CD4-positive, alpha-beta T cell (primary cell): ENCODE measurements at regions not wholly inside any gene's neighbourhood (a gene's known extent, or its start where the extent isn't known, plus 50 kb on each side); places are given as distances from the start of the nearest gene placed in this dataset.

Experiments used
- ATAC-seq: fragments of 200-7000 bp; cut with Tn5 transposase; one replicate; pipeline ENCODE4 v1.10.0; 2022; ENCODE audit warnings: mild to moderate bottlenecking; ENCODE audit not compliant: poor library complexity
- CTCF ChIA-PET: fragments of 350-600 bp; sonication (Branson Sonifier 250); formaldehyde crosslinking; loops from one replicate; lab custom pipeline; 2021; ENCODE audit warnings: antibody characterized with exemption, inconsistent platforms; lab: Charles Lee
- POLR2A ChIA-PET: fragments of 350-600 bp; sonication (Branson Sonifier 250); formaldehyde crosslinking; loops from one replicate; lab custom pipeline; 2021; ENCODE audit warnings: antibody characterized with exemption, inconsistent platforms; lab: Charles Lee
- DNase-seq, 14 experiments: peaks; one replicate each; pipeline ENCODE4 v3.0.0-alpha.2; 2013 to 2020; ENCODE audit warnings: mixed read lengths in 2 of 14
- H3K27ac ChIP-seq, 2 donors: one replicate each; pipeline versions ENCODE4 v1.5.1 to v1.7.0; 2013; ENCODE audit warnings: low read length in 2 of 2, low read depth in 1 of 2, mild to moderate bottlenecking in 1 of 2
- H3K27me3 ChIP-seq, 2 experiments: 1 replicate in 1 of 2; 2 replicates in 1 of 2; pipeline versions ENCODE4 v1.6.1 to v1.7.0; 2013; ENCODE audit warnings: low read length in 2 of 2, control low read depth in 1 of 2, mild to moderate bottlenecking in 1 of 2, moderate library complexity in 1 of 2; ENCODE audit not compliant: insufficient read depth in 2 of 2, control insufficient read depth in 1 of 2
- H3K36me3 ChIP-seq: one replicate; pipeline ENCODE4 v1.6.1; 2013; ENCODE audit warnings: low read length, control low read depth; ENCODE audit not compliant: insufficient read depth
- H3K4me1 ChIP-seq: one replicate; pipeline ENCODE4 v1.6.1; 2013; ENCODE audit warnings: low read length, control low read depth; ENCODE audit not compliant: insufficient read depth
- H3K4me3 ChIP-seq: one replicate; pipeline ENCODE4 v1.5.1; 2013; ENCODE audit warnings: mild to moderate bottlenecking, low read length, moderate library complexity
- H3K9me3 ChIP-seq, 2 experiments: 1 replicate in 1 of 2; 2 replicates in 1 of 2; pipeline versions ENCODE4 v1.6.1 to v1.7.0; 2013; ENCODE audit warnings: low read length in 2 of 2, mild to moderate bottlenecking in 2 of 2, control low read depth in 1 of 2, moderate library complexity in 1 of 2; ENCODE audit not compliant: control insufficient read depth in 1 of 2, insufficient read depth in 1 of 2
- H3K27ac Mint-ChIP-seq: one replicate; pipeline ENCODE4 v1.8.0; 2020; ENCODE audit warnings: mixed read lengths
- H3K27me3 Mint-ChIP-seq: one replicate; pipeline ENCODE4 v1.8.0; 2021; ENCODE audit warnings: mixed read lengths
- H3K36me3 Mint-ChIP-seq: one replicate; pipeline ENCODE4 v1.8.0; 2021; ENCODE audit warnings: low read depth, mixed read lengths
- H3K4me1 Mint-ChIP-seq: one replicate; pipeline ENCODE4 v1.8.0; 2021; ENCODE audit warnings: low read depth, mixed read lengths
- H3K4me3 Mint-ChIP-seq: one replicate; pipeline ENCODE4 v1.8.0; 2020; ENCODE audit warnings: mild to moderate bottlenecking, mixed read lengths
- H3K9me3 Mint-ChIP-seq: one replicate; pipeline ENCODE4 v1.8.0; 2020; ENCODE audit warnings: mixed read lengths
- CTCF ChIP-seq: fragments of 200-600 bp; IDR thresholded peaks from one replicate; pipeline ENCODE4 v1.8.0; 2022; ENCODE audit warnings: antibody characterized with exemption, mild to moderate bottlenecking
- intact Hi-C, 2 experiments: fragments of 100-400 bp; cut with DNase I in 1 of 2; cut with micrococcal nuclease in 1 of 2; formaldehyde crosslinking; loops; one replicate each; pipeline versions ENCODE4 v1.15.1 to v1.9.0; 2023 to 2025; cut with DNase I, micrococcal nuclease

- CTCF ChIA-PET = no interaction called here
- peaks cover 11% of the 10 kb centered on the region for H3K9me3 Mint-ChIP-seq
- no peak for TF ChIP-seq CTCF
- H3K27me3 Mint-ChIP-seq = no peaks in the 10 kb centered on the region
- POLR2A ChIA-PET = no interaction called here
- H3K4me3 Mint-ChIP-seq = no peak overlapping the region
- H3K27ac Mint-ChIP-seq = no peak overlapping the region
- H3K4me3 ChIP-seq = no peak overlapping the region
- H3K36me3 ChIP-seq = no peaks in the 10 kb centered on the region
- no peaks in the 10 kb centered on the region for H3K4me1 Mint-ChIP-seq
- no peak for DNase-seq
- no peak for ATAC-seq
- peaks cover 0 to 25% of the 10 kb centered on the region in 2 experiments for H3K9me3 ChIP-seq
- H3K4me1 ChIP-seq = no peaks in the 10 kb centered on the region
- intact Hi-C loops = no loop called here
- no peaks in the 10 kb centered on the region for H3K27me3 ChIP-seq
- no peak overlapping the region for H3K27ac ChIP-seq
- no peaks in the 10 kb centered on the region for H3K36me3 Mint-ChIP-seq
Measured at GRCh38 chr16:73265124-73265837, 217.4 kb upstream of the ZFHX3 start.

- Histone ChIP-seq H3K9me3 (peaks cover 0 to 13% of the 10 kb centered on the region in 2 experiments), H3K36me3 (no peaks in the 10 kb centered on the region), H3K27me3 (no peaks in the 10 kb centered on the region), H3K4me3 (no peak overlapping the region), H3K27ac (no peak overlapping the region), H3K4me1 (no peaks in the 10 kb centered on the region)
- no peak overlapping the region for H3K4me3 Mint-ChIP-seq
- ATAC-seq = no peak
- DNase-seq = no peak
- H3K9me3 Mint-ChIP-seq = peaks cover 11% of the 10 kb centered on the region
- intact Hi-C loops = no loop called here
- ChIA-PET CTCF (no interaction called here), POLR2A (no interaction called here)
- no peaks in the 10 kb centered on the region for H3K4me1 Mint-ChIP-seq
- no peaks in the 10 kb centered on the region for H3K27me3 Mint-ChIP-seq
- H3K36me3 Mint-ChIP-seq = no peaks in the 10 kb centered on the region
- H3K27ac Mint-ChIP-seq = no peak overlapping the region
- TF ChIP-seq CTCF = no peak
Measured at GRCh38 chr16:73262931-73263330, 215.0 kb upstream of the ZFHX3 start.

DNA sequence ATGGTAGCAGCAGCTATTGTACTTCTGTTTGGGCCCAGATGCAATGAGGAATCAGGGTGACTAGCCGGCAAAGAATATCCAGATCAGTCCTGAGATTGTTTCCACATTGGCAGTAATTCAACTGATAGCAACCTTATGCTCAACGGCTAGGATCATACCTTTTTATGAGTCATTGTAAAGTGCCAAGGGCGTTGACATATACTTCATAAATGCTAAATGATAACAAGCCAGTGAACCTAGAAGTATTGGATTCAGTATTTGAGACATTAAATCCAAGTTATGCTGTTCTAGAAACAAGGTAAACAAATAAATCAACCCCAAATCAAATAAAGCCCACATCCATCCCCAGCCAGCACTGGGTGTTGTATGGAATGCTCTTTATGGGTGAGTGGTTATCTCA lies 207.1 kb upstream of the ZFHX3 start:
- Histone ChIP-seq H3K4me3 (no peak overlapping the region), H3K27me3 (no peaks in the 10 kb centered on the region), H3K9me3 (no peaks in the 10 kb centered on the region), H3K36me3 (no peaks in the 10 kb centered on the region), H3K4me1 (no peaks in the 10 kb centered on the region), H3K27ac (no peak overlapping the region)
- H3K9me3 Mint-ChIP-seq = no peaks in the 10 kb centered on the region
- DNase-seq (no peak), ATAC-seq (no peak)
- H3K36me3 Mint-ChIP-seq = no peaks in the 10 kb centered on the region
- H3K27ac Mint-ChIP-seq = no peak overlapping the region
- CTCF ChIA-PET = no interaction called here
- POLR2A ChIA-PET = no interaction called here
- no peak overlapping the region for H3K4me3 Mint-ChIP-seq
- TF ChIP-seq CTCF = no peak
- no peaks in the 10 kb centered on the region for H3K4me1 Mint-ChIP-seq
- H3K27me3 Mint-ChIP-seq = no peaks in the 10 kb centered on the region
- intact Hi-C loops = no loop called here
